Spleen (tissue), 11 donors: ENCODE measurements at regions not wholly inside any gene's neighbourhood (a gene's known extent, or its start where the extent isn't known, plus 50 kb on each side); places are given as distances from the start of the nearest gene placed in this dataset.
"Not testable (repeated sequence)": the region's sequence is repeated elsewhere in the genome, so short reads cannot be mapped to it uniquely, and the experiment has no call there.

Source experiments
- DNase-seq: peaks from one replicate; pipeline ENCODE4 v3.0.0-alpha.2; 2020
- H3K27ac ChIP-seq, 8 donors: fragments of 200-600 bp; sonication (generic) in 7 of 8; 1 replicate in 4 of 8; 2 replicates in 4 of 8; pipeline versions ENCODE4 v1.5.0 to v1.8.0; 2016 to 2021; ENCODE audit warnings: inconsistent platforms in 4 of 8, mild to moderate bottlenecking in 4 of 8, moderate library complexity in 1 of 8
- H3K27me3 ChIP-seq, 7 donors: fragments of 200-600 bp; sonication (generic) in 6 of 7; replicated peaks in 1 of 7; 1 replicate in 4 of 7; 2 replicates in 3 of 7; pipeline versions ENCODE4 v1.5.0 to v1.8.0; 2016 to 2021; ENCODE audit warnings: inconsistent platforms in 3 of 7, mild to moderate bottlenecking in 1 of 7
- H3K36me3 ChIP-seq, 6 donors: fragments of 200-600 bp; sonication (generic) in 5 of 6; 1 replicate in 4 of 6; 2 replicates in 2 of 6; pipeline versions ENCODE4 v1.5.0 to v1.8.0; 2016 to 2021; ENCODE audit warnings: inconsistent platforms in 2 of 6
- H3K4me1 ChIP-seq, 6 donors: fragments of 200-600 bp; sonication (generic) in 5 of 6; 1 replicate in 3 of 6; 2 replicates in 3 of 6; pipeline versions ENCODE4 v1.5.0 to v1.8.0; 2016 to 2021; ENCODE audit warnings: inconsistent platforms in 3 of 6
- H3K4me3 ChIP-seq, 8 donors: fragments of 200-600 bp; sonication (generic) in 7 of 8; 1 replicate in 4 of 8; 2 replicates in 4 of 8; pipeline versions ENCODE4 v1.5.0 to v1.8.0; 2016 to 2021; ENCODE audit warnings: inconsistent platforms in 4 of 8, mild to moderate bottlenecking in 4 of 8, moderate library complexity in 2 of 8
- H3K9me3 ChIP-seq, 8 donors: fragments of 200-600 bp; sonication (generic) in 7 of 8; 1 replicate in 4 of 8; 2 replicates in 4 of 8; pipeline versions ENCODE4 v1.5.0 to v1.8.0; 2016 to 2021; ENCODE audit warnings: inconsistent platforms in 4 of 8
- POLR2A ChIP-seq, 3 donors: fragments of 450-650 bp; IDR thresholded peaks; one replicate each; pipeline ENCODE4 v1.5.1; 2017; ENCODE audit warnings: antibody characterized with exemption in 3 of 3, mild to moderate bottlenecking in 1 of 3
- POLR2AphosphoS5 ChIP-seq, 3 donors: sonication (generic); formaldehyde crosslinking; IDR thresholded peaks; one replicate each; pipeline ENCODE4 v1.5.1; 2017; ENCODE audit warnings: antibody characterized with exemption in 3 of 3
- WGBS, 5 donors: extraction: QIAGEN DNeasy Blood & Tissue Kit in 3 of 5; methylation state at CpG; one replicate each; pipeline versions ENCODE4 v1.1.5 to v1.1.7; 2013 to 2018; 5-methylcytosine and 5-hydroxymethylcytosine counted together
- intact Hi-C: fragments of 100-400 bp; cut with DNase I; formaldehyde crosslinking; loops from one replicate; pipeline ENCODE4 v1.15.0; 2023; ENCODE audit warnings: low total_unique reads
- TF ChIP-seq, protein P1 (sequence below), 11 experiments: fragments of 200-600 bp in 7 of 11; fragments of 450-650 bp in 4 of 11; sonication (generic) in 4 of 11; IDR thresholded peaks in 8 of 11; conservative IDR thresholded peaks in 3 of 11; 1 replicate in 7 of 11; 2 replicates in 4 of 11; pipeline versions ENCODE4 v1.4.0 to v1.8.0; 2016 to 2021; ENCODE audit warnings: antibody characterized with exemption in 11 of 11, inconsistent platforms in 4 of 11, mild to moderate bottlenecking in 1 of 11
- donor health status: healthy with polysubstance abuse.
- donor health status: DM: no; HTN: no; CAD: no; lungs with moderate emphysema.
- donor health status: DM: no; HTN: no; CAD: no.
- donor health status: Bipolar disorder and iron deficiency.
- donor health status: healthy.
- donor health status: DM: no; HTN: no; CAD: no.
- donor health status: DM: yes; HTN: yes; CAD: no.

DNA sequence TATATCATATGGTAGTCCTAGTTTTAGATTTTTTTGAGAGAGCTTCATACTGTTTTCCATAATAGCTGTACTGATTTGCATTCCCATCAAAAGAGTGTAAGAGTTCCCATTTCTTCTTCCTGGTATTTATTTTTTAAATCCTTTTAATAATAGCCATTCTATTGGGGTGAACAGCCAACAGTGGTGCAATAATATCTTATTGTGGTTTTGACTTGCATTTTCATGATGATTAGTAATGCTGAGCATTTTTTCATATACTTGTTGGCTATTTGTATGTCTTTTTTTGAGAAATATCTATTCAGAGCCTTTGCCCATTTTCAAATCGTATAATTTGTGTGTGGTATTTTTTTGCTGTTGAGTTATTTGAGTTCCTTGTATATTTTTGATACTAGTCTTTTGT is 167.4 kb downstream of the FZD1 start:
- Histone ChIP-seq H3K4me1 (no peaks in the 10 kb centered on the region), H3K4me3 (no peak overlapping the region), H3K27ac (no peak overlapping the region), H3K36me3 (no peaks in the 10 kb centered on the region), H3K27me3 (no peaks in the 10 kb centered on the region), H3K9me3 (peaks cover 0 to 14% (median 8%) of the 10 kb centered on the region in 8 donors)
- intact Hi-C loops: no loop called here
- DNase-seq: no peak
- TF ChIP-seq, protein P1, sequence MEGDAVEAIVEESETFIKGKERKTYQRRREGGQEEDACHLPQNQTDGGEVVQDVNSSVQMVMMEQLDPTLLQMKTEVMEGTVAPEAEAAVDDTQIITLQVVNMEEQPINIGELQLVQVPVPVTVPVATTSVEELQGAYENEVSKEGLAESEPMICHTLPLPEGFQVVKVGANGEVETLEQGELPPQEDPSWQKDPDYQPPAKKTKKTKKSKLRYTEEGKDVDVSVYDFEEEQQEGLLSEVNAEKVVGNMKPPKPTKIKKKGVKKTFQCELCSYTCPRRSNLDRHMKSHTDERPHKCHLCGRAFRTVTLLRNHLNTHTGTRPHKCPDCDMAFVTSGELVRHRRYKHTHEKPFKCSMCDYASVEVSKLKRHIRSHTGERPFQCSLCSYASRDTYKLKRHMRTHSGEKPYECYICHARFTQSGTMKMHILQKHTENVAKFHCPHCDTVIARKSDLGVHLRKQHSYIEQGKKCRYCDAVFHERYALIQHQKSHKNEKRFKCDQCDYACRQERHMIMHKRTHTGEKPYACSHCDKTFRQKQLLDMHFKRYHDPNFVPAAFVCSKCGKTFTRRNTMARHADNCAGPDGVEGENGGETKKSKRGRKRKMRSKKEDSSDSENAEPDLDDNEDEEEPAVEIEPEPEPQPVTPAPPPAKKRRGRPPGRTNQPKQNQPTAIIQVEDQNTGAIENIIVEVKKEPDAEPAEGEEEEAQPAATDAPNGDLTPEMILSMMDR (IDR thresholded peaks at IDR 0.05 in 8 of 11, conservative IDR thresholded peaks at IDR 0.05 in 3 of 11): no peak
- no peak for TF ChIP-seq POLR2AphosphoS5 (IDR thresholded peaks at IDR 0.05)
- no peak for TF ChIP-seq POLR2A (IDR thresholded peaks at IDR 0.05)
- WGBS, 5 donors: 70 to 93% (median 87%) methylated on average over 1 of the region's 1 CpG

DNA sequence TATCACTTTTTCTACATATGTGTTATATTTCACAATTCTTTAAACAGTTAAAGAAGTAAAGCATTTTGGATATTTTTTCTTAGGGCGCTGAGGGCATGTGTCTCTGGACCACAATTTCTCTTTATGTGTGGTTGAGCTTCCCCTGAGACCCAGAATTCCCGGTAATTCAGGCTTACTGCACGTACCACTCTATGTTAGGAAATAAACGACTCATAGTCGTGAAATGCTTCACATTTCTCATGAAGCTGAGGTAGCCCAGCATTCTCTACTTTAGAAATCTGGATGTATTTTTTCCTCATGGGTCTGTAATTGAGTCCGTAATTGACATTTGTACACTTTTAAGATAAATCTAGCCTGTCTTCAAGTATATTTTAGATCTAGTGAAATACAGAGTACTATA is 170.6 kb downstream of the FZD1 start:
- no peak for DNase-seq
- WGBS, 5 donors: 73 to 86% (median 81%) methylated on average over 6 of the region's 6 CpGs
- Histone ChIP-seq H3K4me3 (no peak overlapping the region), H3K27ac (no peak overlapping the region), H3K36me3 (no peaks in the 10 kb centered on the region), H3K27me3 (no peaks in the 10 kb centered on the region), H3K9me3 (peaks cover 0 to 18% (median 10%) of the 10 kb centered on the region in 8 donors), H3K4me1 (no peaks in the 10 kb centered on the region)
- intact Hi-C loops: no loop called here
- TF ChIP-seq POLR2AphosphoS5 (IDR thresholded peaks at IDR 0.05) (no peak), POLR2A (IDR thresholded peaks at IDR 0.05) (no peak)
- TF ChIP-seq, protein P1 (IDR thresholded peaks at IDR 0.05 in 8 of 11, conservative IDR thresholded peaks at IDR 0.05 in 3 of 11): no peak

DNA sequence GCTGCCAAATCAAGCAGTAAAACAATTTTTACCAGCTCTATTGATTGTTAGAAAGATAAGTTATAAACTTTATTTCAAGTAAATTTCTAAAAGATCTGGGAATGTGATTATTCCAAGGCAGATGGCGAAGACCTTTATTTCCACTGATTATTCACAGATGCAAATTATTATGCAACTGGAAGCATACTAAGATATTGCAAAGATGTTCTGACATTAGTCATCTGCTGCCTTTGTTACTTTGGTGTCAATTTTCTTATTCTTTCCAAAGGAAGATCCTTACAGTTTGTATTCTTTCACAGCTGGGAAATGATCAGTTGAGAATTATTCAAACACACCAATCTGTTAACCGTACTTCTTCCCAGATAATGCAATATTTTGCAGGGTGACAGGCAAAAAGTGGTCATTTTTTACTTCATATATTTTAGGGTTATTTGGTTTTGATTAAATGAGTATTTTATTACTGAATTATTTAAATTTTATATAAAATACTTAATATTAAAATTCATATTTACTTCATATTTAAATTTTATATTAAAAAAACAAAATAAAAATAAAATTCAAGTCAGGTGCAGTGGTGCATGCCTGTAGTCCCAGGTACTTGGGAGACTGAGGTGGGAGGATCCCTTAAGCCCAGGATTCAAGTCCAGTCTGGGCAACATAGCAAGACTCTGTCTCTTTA is 171.3 kb downstream of the FZD1 start:
- no peak overlapping the region for H3K4me3 ChIP-seq
- no peaks in the 10 kb centered on the region for H3K36me3 ChIP-seq
- no peak overlapping the region for H3K27ac ChIP-seq
- intact Hi-C loops: no loop called here
- DNase-seq: no peak
- TF ChIP-seq POLR2AphosphoS5 (IDR thresholded peaks at IDR 0.05): no peak
- TF ChIP-seq, protein P1 (IDR thresholded peaks at IDR 0.05 in 8 of 11, conservative IDR thresholded peaks at IDR 0.05 in 3 of 11): no peak
- TF ChIP-seq POLR2A (IDR thresholded peaks at IDR 0.05): no peak
- no peaks in the 10 kb centered on the region for H3K4me1 ChIP-seq
- H3K27me3 ChIP-seq: no peaks in the 10 kb centered on the region
- peaks cover 0 to 25% (median 16%) of the 10 kb centered on the region in 8 donors for H3K9me3 ChIP-seq
- WGBS, 5 donors: 77 to 95% (median 90%) methylated on average over 2 of the region's 2 CpGs

DNA sequence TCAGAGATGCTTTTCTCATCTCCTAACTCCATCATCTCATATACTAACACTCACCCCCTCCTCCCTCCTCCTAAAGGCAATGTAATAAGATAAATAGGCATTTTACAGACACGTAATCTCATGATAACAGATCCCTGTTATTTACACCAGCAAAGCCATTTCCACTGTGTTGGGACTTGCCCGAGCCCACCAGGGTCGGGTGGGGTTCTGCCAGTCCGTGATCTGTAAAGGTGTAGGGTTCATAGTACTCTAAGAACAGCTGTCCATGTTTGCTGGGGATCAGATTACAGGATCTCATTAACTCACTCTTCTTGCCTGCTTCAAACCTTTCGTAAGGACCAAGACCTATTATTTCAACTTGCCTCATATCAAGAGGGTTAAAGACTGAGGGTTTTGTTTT is 172.4 kb downstream of the FZD1 start:
- TF ChIP-seq POLR2A (IDR thresholded peaks at IDR 0.05) (no peak), POLR2AphosphoS5 (IDR thresholded peaks at IDR 0.05) (no peak)
- TF ChIP-seq, protein P1 (IDR thresholded peaks at IDR 0.05 in 8 of 11, conservative IDR thresholded peaks at IDR 0.05 in 3 of 11): no peak
- no peak overlapping the region for H3K4me3 ChIP-seq
- H3K27me3 ChIP-seq: no peaks in the 10 kb centered on the region
- 46 to 77% (median 68%) methylated on average over 5 of the region's 5 CpGs for WGBS, 5 donors
- H3K36me3 ChIP-seq: no peaks in the 10 kb centered on the region
- intact Hi-C loops: no loop called here
- DNase-seq: no peak
- no peaks in the 10 kb centered on the region for H3K4me1 ChIP-seq
- H3K9me3 ChIP-seq: peaks cover 0 to 36% (median 19%) of the 10 kb centered on the region in 8 donors
- H3K27ac ChIP-seq: no peak overlapping the region

DNA sequence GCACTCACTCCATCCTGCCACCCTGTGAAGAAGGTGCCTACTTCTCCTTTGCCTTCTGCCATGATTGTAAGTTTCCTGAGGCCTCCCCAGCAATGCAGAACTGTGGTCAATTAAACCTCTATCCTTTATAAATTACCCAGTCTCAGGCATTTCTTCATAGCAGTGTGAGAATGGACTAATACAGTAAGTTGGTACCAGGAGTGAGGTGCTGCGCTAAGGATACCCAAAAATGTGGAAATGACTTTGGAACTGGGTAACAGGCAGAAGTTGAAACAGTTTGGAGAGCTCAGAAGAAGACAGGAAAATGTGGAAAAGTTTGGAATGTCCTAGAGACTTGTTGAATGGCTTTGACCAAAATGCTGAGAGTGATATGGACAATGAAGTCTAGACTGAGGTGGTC is 176.0 kb downstream of the FZD1 start:
- intact Hi-C loops, H3K4me1 ChIP-seq, H3K27ac ChIP-seq, H3K27me3 ChIP-seq, H3K4me3 ChIP-seq, DNase-seq, H3K36me3 ChIP-seq: not testable (repeated sequence)
- WGBS, 5 donors: 83 to 95% (median 94%) methylated on average over 1 of the region's 1 CpG
- H3K9me3 ChIP-seq: peaks cover 0 to 24% (median 15%) of the 10 kb centered on the region in 8 donors
